Uterus (tissue), 3 donors: ENCODE measurements at regions not wholly inside any gene's neighbourhood (a gene's known extent, or its start where the extent isn't known, plus 50 kb on each side); places are given as distances from the start of the nearest gene placed in this dataset.
"Not testable (repeated sequence)": the region's sequence is repeated elsewhere in the genome, so short reads cannot be mapped to it uniquely, and the experiment has no call there.

Experiments
- DNase-seq, 2 donors: peaks; one replicate each; pipeline ENCODE4 v3.0.0-alpha.2; 2019 to 2020
- H3K27ac ChIP-seq, 2 donors: fragments of 200-600 bp; sonication (generic); 1 replicate in 1 of 2; 2 replicates in 1 of 2; pipeline ENCODE4 v1.5.1; 2016 to 2018
- H3K27me3 ChIP-seq, 2 donors: fragments of 200-600 bp; sonication (generic); one replicate each; pipeline ENCODE4 v1.5.1; 2018 to 2019; ENCODE audit warnings: control low read depth in 1 of 2
- H3K36me3 ChIP-seq, 2 donors: fragments of 200-600 bp; sonication (generic); one replicate each; pipeline ENCODE4 v1.5.1; 2019; ENCODE audit warnings: control low read depth in 1 of 2
- H3K4me1 ChIP-seq, 2 donors: fragments of 200-600 bp; sonication (generic); one replicate each; pipeline ENCODE4 v1.5.1; 2018 to 2019; ENCODE audit warnings: control low read depth in 1 of 2
- H3K4me3 ChIP-seq, 2 donors: fragments of 200-600 bp; sonication (generic); 1 replicate in 1 of 2; 2 replicates in 1 of 2; pipeline ENCODE4 v1.5.1; 2018 to 2019; ENCODE audit warnings: mild to moderate bottlenecking in 1 of 2
- H3K9me3 ChIP-seq, 2 donors: fragments of 200-600 bp; sonication (generic); one replicate each; pipeline ENCODE4 v1.5.1; 2019; ENCODE audit warnings: control low read depth in 1 of 2
- POLR2A ChIP-seq, 2 donors: fragments of 450-650 bp; IDR thresholded peaks; one replicate each; pipeline ENCODE4 v1.6.1; 2016; ENCODE audit warnings: antibody characterized with exemption in 2 of 2, mild to moderate bottlenecking in 1 of 2, moderate library complexity in 1 of 2
- intact Hi-C: fragments of 100-400 bp; cut with DNase I; formaldehyde crosslinking; loops from one replicate; pipeline ENCODE4 v1.15.1; 2023; ENCODE audit warnings: low total_unique reads
- TF ChIP-seq, protein P1 (sequence below), 4 experiments: fragments of 200-600 bp in 2 of 4; fragments of 450-650 bp in 2 of 4; sonication (generic) in 2 of 4; IDR thresholded peaks; one replicate each; pipeline ENCODE4 v1.5.1; 2016 to 2019; ENCODE audit warnings: antibody characterized with exemption in 4 of 4, mild to moderate bottlenecking in 2 of 4, moderate library complexity in 1 of 4
- donor health status: DM: yes; HTN: yes; CAD: no.

DNA sequence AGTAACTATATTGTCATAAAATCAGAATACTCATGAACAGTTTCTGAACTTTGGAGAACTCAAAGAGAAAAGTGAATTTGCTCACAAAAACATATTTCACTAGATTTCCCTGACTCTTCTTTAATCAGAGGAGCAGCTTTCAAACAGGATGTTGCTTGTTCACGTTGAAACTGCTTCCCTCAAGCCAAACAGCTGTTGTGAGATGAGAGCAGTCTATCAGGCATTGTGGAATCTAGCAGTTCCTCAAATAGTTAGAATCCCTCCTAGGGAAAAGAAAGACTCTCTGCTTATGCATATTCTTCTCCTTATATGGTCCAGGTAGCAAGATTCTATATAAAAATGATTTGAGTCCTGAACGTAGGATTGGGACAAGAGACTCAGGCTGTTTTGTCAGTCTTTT, 1012.1 kb downstream of the FAM133A start:
- TF ChIP-seq POLR2A (IDR thresholded peaks at IDR 0.05), result no peak
- TF ChIP-seq, protein P1, sequence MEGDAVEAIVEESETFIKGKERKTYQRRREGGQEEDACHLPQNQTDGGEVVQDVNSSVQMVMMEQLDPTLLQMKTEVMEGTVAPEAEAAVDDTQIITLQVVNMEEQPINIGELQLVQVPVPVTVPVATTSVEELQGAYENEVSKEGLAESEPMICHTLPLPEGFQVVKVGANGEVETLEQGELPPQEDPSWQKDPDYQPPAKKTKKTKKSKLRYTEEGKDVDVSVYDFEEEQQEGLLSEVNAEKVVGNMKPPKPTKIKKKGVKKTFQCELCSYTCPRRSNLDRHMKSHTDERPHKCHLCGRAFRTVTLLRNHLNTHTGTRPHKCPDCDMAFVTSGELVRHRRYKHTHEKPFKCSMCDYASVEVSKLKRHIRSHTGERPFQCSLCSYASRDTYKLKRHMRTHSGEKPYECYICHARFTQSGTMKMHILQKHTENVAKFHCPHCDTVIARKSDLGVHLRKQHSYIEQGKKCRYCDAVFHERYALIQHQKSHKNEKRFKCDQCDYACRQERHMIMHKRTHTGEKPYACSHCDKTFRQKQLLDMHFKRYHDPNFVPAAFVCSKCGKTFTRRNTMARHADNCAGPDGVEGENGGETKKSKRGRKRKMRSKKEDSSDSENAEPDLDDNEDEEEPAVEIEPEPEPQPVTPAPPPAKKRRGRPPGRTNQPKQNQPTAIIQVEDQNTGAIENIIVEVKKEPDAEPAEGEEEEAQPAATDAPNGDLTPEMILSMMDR (IDR thresholded peaks at IDR 0.05), result no peak
- intact Hi-C loops, result no loop called here
- H3K27me3 ChIP-seq, result no peaks in the 10 kb centered on the region
- H3K36me3 ChIP-seq, result no peaks in the 10 kb centered on the region
- H3K27ac ChIP-seq, result no peak overlapping the region
- DNase-seq, result no peak
- H3K4me3 ChIP-seq, result no peak overlapping the region
- no peaks in the 10 kb centered on the region for H3K9me3 ChIP-seq
- no peaks in the 10 kb centered on the region for H3K4me1 ChIP-seq

DNA sequence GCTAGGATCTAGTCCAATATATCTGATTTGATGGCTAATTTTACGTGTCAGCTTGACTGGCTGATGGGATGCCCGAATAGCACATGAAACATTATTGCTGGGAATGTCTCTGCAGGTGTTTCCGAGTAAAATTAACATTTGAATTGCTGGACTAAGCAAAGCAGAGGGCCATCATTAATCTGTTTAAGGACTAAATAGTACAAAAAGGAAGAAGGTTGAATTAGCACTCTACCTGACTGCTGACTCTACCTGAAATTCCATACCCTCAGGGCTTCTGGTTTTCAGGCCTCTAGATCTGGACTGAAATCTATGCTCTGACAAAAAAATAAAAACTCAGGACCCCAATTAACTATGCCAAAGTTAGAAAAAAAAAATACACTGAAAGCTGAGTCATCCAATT, 1021.9 kb downstream of the FAM133A start:
- no peak overlapping the region for H3K27ac ChIP-seq
- no peaks in the 10 kb centered on the region for H3K27me3 ChIP-seq
- H3K9me3 ChIP-seq, result no peaks in the 10 kb centered on the region
- DNase-seq, result no peak
- intact Hi-C loops, result no loop called here
- no peaks in the 10 kb centered on the region for H3K4me1 ChIP-seq
- no peaks in the 10 kb centered on the region for H3K36me3 ChIP-seq
- H3K4me3 ChIP-seq, result no peak overlapping the region
- TF ChIP-seq POLR2A (IDR thresholded peaks at IDR 0.05), result no peak
- TF ChIP-seq, protein P1 (IDR thresholded peaks at IDR 0.05), result no peak

DNA sequence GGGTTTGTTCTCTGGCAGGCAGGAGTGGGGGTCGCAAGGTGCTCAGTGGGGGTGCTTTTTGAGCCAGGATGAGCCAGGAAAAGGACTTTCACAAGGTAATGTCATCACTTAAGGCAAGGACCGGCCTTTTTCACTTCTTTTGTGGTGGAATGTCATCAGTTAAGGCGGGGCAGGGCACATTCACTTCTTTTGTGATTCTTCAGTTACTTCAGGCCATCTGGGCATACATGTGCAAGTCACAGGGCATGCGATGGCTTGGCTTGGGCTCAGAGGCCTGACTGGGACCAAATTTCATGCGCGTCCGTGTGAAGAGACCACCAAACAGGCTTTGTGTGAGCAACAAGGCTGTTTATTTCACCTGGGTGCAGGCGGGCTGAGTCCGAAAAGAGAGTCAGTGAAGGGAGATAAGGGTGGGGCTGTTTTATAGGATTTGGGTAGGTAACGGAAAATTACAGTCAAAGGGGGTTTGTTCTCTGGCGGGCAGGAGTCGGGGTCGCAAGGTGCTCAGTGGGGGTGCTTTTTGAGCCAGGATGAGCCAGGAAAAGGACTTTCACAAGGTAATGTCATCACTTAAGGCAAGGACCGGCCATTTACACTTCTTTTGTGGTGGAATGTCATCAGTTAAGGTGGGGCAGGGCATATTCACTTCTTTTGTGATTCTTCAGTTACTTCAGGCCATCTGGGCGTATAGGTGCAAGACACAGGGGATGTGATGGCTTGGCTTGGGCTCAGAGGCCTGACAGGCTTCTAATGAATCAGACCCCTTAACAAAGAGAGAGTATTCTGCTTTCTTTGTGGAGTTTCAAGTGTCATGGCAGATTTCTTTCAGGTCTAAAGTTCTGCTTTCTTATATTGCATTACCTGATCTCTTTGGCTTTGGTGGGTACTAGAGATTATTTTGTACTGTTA, 1030.6 kb downstream of the FAM133A start:
- H3K36me3 ChIP-seq, H3K4me3 ChIP-seq, H3K27me3 ChIP-seq, intact Hi-C loops, H3K27ac ChIP-seq, DNase-seq, H3K9me3 ChIP-seq, H3K4me1 ChIP-seq: not testable (repeated sequence)

DNA sequence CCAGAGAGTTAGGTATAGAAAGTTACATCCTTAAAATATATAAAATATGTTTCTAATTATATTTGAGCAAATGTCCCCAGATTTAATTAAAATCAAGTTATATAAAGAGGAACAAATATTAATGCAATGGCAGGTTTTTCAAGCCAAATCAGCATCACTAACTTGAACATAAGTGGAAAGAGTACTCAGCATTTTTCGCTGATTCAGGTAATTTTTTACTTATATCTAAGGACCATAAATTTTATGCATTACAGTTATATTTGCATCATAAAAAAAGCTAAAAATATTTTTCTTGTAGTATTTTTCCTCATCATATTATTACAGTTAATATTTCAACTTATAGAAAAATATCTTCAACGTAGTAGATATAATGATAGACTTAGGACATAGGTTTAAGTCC, 1047.4 kb downstream of the FAM133A start:
- H3K9me3 ChIP-seq, result no peaks in the 10 kb centered on the region
- no peak overlapping the region for H3K4me3 ChIP-seq

DNA sequence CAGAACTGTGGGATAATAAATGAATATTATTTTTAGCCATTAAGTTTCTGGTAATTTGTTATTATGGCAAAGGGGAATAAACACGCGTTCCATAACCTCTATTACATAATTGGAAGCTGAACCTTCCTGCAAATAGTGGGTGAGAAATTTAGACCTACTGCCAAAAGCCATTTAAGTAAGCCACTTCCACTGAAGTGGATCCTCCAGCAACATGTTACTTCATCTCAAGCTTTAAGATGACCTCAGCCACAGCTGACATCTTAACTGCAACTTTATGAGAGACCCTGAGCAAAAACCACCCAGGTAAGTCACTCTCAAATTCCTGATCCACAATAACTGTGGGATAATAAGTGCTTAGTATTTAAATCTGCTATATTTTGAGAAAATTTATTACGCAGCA, 1048.6 kb downstream of the FAM133A start:
- H3K4me1 ChIP-seq, result no peaks in the 10 kb centered on the region
- H3K27ac ChIP-seq, result no peak overlapping the region
- no peak for DNase-seq
- TF ChIP-seq, protein P1 (IDR thresholded peaks at IDR 0.05), result no peak
- no peak for TF ChIP-seq POLR2A (IDR thresholded peaks at IDR 0.05)
- H3K4me3 ChIP-seq, result no peak overlapping the region
- intact Hi-C loops, result no loop called here
- no peaks in the 10 kb centered on the region for H3K9me3 ChIP-seq
- no peaks in the 10 kb centered on the region for H3K36me3 ChIP-seq
- H3K27me3 ChIP-seq, result peaks cover 0 to 9% of the 10 kb centered on the region in 2 donors

More for the DNA sequence above, 1047.4 kb downstream of the FAM133A start:
- H3K27ac ChIP-seq, result no peak overlapping the region
- no peaks in the 10 kb centered on the region for H3K4me1 ChIP-seq
- H3K27me3 ChIP-seq, result peaks cover 0 to 9% of the 10 kb centered on the region in 2 donors
- no peaks in the 10 kb centered on the region for H3K36me3 ChIP-seq
- TF ChIP-seq, protein P1 (IDR thresholded peaks at IDR 0.05), result no peak
- TF ChIP-seq POLR2A (IDR thresholded peaks at IDR 0.05), result no peak
- intact Hi-C loops, result no loop called here
- DNase-seq, result no peak
